GM06990 (cell line): ENCODE measurements at regions not wholly inside any gene's neighbourhood (a gene's known extent, or its start where the extent isn't known, plus 50 kb on each side); places are given as distances from the start of the nearest gene placed in this dataset.

Source experiments
- DNase-seq: peaks from one replicate; pipeline ENCODE4 v3.0.0-alpha.2; 2011; ENCODE audit not compliant: insufficient read length; ENCODE audit errors: extremely low read depth
- H3K27me3 ChIP-seq: replicated peaks from 2 replicates; pipeline ENCODE4 v1.6.0; 2011; ENCODE audit warnings: low read length; ENCODE audit not compliant: control insufficient read depth, insufficient read depth
- H3K36me3 ChIP-seq: 2 replicates; pipeline ENCODE4 v1.5.1; 2011; ENCODE audit warnings: low read length; ENCODE audit not compliant: control insufficient read depth, insufficient read depth
- H3K4me3 ChIP-seq: replicated peaks from 2 replicates; pipeline ENCODE4 v1.5.1; 2011; ENCODE audit warnings: low read depth, mild to moderate bottlenecking, control low read depth, low read length
- TF ChIP-seq, protein P1 (sequence below): IDR thresholded peaks from 2 replicates; pipeline ENCODE4 v1.5.1; 2011; ENCODE audit warnings: low read length, control low read depth, mild to moderate bottlenecking, inconsistent platforms; ENCODE audit not compliant: insufficient read depth, poor library complexity, severe bottlenecking

DNA sequence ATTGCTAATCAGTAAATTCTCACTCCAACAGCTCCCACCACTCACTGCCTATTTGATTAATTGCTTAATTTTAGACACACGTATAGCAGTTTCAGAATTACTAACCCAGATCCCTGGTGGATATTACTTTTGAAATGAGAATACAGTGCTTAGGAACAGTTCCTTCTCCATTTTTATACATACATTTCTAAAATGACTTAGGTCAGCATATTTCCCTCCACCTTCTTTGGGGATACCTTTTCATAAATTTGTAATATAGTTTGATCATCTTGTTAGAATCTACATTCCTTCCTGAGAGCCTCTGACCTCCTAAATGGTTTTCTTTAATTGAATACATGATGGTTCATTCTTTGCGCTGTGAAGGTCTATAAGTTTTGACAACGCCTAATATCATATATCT, 279.8 kb upstream of the NETO1 start:
- Histone ChIP-seq H3K4me3 (no peak overlapping the region), H3K36me3 (no peaks in the 10 kb centered on the region), H3K27me3 (no peaks in the 10 kb centered on the region)
- DNase-seq, result no peak
- TF ChIP-seq, protein P1, sequence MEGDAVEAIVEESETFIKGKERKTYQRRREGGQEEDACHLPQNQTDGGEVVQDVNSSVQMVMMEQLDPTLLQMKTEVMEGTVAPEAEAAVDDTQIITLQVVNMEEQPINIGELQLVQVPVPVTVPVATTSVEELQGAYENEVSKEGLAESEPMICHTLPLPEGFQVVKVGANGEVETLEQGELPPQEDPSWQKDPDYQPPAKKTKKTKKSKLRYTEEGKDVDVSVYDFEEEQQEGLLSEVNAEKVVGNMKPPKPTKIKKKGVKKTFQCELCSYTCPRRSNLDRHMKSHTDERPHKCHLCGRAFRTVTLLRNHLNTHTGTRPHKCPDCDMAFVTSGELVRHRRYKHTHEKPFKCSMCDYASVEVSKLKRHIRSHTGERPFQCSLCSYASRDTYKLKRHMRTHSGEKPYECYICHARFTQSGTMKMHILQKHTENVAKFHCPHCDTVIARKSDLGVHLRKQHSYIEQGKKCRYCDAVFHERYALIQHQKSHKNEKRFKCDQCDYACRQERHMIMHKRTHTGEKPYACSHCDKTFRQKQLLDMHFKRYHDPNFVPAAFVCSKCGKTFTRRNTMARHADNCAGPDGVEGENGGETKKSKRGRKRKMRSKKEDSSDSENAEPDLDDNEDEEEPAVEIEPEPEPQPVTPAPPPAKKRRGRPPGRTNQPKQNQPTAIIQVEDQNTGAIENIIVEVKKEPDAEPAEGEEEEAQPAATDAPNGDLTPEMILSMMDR, result no peak

DNA sequence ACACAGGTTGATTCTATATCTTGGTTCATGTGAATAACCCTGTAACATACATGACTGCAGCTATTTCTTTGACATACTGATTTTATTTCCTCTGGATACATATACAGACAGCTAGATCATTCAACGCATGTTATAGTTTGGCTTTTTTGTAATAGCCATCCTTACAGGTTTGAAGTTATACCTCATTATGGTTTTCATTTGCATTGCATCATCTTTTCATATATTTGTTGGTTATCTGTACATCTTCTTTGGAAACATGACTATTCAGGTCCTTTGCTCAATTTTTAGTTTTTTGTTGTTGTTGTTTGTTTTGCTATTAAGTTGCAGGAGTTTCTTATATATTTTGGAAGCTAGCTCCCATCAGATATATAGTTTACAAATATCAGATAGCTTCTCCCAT, 276.2 kb upstream of the NETO1 start:
- H3K27me3 ChIP-seq, result no peaks in the 10 kb centered on the region
- no peak for DNase-seq
- no peak overlapping the region for H3K4me3 ChIP-seq
- no peaks in the 10 kb centered on the region for H3K36me3 ChIP-seq
- TF ChIP-seq, protein P1, result no peak

- no peak for DNase-seq
- H3K4me3 ChIP-seq, result no peak overlapping the region
- H3K27me3 ChIP-seq, result no peaks in the 10 kb centered on the region
- TF ChIP-seq, protein P1, result peak; percentile 44
- H3K36me3 ChIP-seq, result no peaks in the 10 kb centered on the region
Observed at GRCh38 chr18:73136134-73136533, 268.3 kb upstream of the NETO1 start.

- Histone ChIP-seq H3K36me3 (no peaks in the 10 kb centered on the region), H3K4me3 (no peak overlapping the region), H3K27me3 (no peaks in the 10 kb centered on the region)
- TF ChIP-seq, protein P1, result no peak
- no peak for DNase-seq
Observed at GRCh38 chr18:73124175-73124574, 256.4 kb upstream of the NETO1 start.

GRCh38 chr18:73121207-73121606, 253.4 kb upstream of the NETO1 start:
- DNase-seq, result no peak
- TF ChIP-seq, protein P1, result no peak
- Histone ChIP-seq H3K27me3 (no peaks in the 10 kb centered on the region), H3K4me3 (no peak overlapping the region), H3K36me3 (no peaks in the 10 kb centered on the region)

- no peak overlapping the region for H3K4me3 ChIP-seq
- DNase-seq, result no peak
- H3K27me3 ChIP-seq, result no peaks in the 10 kb centered on the region
- no peaks in the 10 kb centered on the region for H3K36me3 ChIP-seq
- TF ChIP-seq, protein P1, result no peak
Observed at GRCh38 chr18:73120626-73121025, 252.8 kb upstream of the NETO1 start.
